Stimulated activated CD8-positive, alpha-beta memory T cell treated with anti-CD3 and anti-CD28 coated beads, Interleukin-2, amount 100 ng/mL, for 48 hours (primary cell): ENCODE measurements at regions not wholly inside any gene's neighbourhood (a gene's known extent, or its start where the extent isn't known, plus 50 kb on each side); places are given as distances from the start of the nearest gene placed in this dataset.

Experiments used
- DNase-seq, 2 donors: peaks; one replicate each; pipeline ENCODE4 v3.0.0-alpha.2; 2020; ENCODE audit warnings: low read depth in 2 of 2

DNA sequence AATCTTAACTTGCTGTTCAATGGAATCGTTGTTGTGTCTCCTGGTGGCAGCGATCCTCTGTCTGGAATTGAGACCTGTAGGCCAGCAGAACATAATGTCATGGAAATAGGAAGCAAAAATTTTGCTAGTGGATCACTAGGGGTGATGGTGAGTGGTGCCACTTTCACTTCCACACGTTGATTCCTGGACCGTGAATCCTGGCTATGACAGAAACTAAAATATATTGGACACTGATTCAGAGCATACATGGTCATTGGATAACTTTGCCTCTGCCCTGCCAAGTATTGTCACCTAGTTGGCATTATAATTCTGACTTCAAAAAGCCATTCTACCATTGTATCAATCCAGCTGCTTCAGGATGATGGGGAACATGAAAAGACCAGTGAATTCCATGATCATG, 353.2 kb downstream of the IRX1 start:
- DNase-seq, result no peak

DNA sequence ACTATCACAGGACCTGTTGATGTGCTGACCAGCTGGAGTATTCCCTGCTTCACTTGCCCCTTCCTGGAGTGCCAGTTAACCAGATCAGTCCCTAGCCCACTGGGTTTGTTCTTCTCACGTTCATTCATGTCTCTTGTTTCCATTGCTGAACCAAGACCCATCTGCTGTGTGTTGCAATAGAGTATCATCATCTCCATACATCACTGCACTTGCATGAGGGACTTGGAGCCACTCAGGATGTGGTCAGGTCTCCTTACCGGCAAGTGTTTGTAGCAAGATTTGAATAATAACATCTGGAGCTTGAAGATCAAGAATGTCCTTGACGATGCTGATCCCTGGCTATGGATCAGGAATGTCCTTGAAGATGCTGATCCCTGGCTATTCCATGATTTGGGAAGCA, 358.6 kb downstream of the IRX1 start:
- DNase-seq, result no peak

DNA sequence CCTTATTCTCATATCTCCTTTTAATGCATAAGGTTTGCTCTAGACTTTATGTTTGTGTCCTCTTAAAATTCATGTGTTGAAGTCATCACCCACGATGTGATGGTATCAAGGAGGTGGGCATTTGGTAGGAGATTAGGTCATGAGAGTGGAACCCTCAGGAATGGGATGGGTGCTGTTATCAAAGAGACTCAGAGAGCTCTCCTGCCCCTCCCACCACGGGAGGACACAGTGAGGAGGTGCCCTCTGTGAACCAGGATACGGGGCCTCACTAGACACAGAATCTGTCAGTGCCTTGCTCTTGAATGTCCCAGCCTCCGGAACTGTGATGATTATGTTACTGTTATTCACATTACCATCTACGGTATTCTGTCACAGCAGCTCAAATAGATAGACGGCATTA, 359.0 kb downstream of the IRX1 start:
- no peak for DNase-seq

DNA sequence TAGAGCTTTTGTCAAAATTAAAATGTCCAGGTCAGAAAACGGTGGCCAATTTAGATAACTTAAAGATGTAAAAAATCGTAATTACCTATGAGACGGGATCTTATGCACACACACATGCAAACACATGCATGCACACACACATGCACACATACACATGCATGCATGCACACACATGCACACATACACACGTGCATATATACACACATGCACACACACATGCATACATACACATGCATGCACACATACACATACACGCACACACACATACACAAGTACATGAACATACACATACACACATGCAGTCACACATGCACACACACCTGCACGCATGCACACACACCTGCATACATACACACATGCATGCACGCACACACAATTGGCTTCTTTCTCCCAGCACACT, 362.0 kb downstream of the IRX1 start:
- DNase-seq, result no peak

DNA sequence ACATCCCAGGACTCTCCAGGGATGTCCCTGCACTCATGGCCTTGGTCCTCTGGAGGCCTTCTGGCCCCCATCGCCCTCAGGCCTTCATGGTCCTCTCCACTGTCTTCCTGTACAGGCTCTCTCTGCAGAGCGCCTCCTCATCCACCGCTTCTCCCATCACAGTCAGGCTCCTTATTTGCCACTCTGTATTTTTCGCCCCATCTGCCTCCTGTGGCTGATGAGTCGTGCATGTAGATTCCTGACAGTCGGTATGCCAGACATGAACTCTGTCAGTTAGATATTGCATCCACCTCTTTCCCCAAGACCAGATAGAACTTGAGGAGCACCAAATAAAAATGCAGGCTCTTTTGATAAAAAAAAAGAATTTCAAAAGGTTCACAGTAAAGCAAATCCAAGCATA, 362.8 kb downstream of the IRX1 start:
- no peak for DNase-seq

DNA sequence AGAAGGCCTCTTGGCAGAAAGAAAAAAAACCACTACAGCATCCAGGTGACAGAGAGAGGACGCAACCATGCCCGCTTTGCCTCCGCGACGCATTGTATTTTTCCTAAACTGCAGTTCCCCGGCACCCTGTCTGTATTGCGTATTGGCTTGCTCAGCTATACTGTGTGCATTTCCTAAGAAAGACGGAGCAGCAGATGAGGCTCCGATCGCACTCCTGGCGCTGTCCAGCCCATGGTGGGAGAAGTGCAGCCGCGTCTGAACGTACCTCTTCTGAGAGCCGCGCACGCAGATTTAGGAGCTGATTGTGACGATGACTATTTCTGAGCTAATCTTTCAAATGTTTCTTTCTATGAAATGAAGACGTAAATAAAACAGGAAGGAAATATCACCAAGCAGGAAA, 366.5 kb downstream of the IRX1 start:
- DNase-seq, result no peak

DNA sequence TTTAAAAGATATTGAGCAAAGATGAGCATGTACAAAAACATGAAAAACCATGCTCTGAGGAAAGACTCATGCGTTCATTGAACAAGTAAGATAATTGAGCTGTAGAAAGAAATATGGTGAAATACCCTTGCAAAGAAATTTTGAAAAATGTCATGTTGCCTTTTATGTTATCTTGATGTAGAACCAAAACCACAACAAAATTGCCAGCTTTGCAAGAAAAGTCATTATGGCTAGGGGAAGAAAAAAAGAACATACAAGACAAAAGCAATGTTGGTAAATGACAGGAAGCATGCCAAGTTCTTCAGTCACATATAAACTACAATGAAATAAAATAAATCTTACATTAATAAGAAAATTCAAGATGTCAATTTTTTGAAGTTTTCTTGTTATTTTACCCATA, 368.0 kb downstream of the IRX1 start:
- no peak for DNase-seq

DNA sequence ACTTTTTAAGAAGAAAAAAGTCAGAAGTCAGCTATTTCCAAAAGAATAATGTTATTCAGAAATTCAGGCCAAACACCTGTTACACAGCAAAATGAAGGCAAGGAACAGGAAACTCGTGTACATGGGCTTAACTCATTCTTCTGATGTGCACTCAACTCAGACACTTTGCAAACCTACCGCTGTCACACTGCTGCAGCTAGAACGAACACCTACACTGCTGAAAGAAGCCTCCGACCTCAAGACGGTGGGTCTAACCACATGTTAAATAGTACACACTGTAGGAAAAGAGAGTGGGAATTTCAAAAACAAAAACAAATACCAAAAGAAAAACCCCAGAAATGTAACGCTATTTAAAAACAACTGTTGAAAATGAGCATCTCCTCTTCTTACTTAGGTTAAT, 384.5 kb downstream of the IRX1 start:
- no peak for DNase-seq

DNA sequence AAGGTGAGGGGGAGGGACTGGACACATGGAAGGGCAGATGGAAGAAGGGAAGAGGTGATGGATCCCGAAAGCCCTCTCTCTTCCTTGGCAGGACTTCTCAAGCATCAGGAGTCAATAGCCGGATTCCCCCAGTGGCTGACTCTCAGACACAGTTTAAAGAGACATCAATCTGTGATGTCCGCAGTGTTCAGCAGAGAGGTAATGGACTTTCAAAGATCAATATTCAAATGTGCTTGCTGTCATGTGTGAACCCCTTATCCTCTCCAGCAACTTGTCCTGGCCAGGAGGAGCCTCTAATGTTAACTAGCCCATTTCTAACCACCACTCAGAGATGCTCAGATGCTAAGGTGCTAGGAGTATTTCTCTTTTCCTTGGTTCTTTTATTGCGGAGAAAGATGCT, 392.2 kb downstream of the IRX1 start:
- DNase-seq, result no peak

DNA sequence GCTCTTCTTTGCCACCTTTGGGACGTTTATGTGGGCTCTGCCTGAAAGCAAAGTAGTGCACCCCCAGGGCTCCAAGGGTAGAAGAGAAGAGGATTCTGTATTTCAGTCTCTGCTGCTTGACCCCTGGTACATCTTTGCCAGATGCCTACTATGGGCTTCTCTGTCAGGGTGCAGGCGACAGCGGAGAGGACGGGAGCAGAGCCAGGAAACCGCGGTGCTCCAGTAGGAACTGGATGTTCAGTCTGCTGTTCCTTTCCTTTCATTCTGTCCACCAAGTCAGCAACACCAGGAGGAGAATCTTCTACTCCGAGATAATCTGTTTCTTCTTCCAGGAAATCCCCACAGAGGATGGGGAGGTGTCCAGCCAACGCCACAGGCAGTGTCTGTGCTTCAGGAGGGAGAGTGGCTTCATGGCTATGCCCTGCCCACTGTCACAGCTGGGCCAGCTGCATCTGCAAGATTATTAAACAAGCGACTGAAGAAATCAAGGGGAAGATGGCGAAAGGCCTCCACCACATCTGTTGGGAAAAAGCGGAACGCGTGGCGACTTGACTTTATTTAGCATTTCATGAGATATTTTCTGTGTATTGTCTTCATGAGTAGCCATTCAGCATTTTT, 398.3 kb downstream of the IRX1 start:
- DNase-seq, result no peak

DNA sequence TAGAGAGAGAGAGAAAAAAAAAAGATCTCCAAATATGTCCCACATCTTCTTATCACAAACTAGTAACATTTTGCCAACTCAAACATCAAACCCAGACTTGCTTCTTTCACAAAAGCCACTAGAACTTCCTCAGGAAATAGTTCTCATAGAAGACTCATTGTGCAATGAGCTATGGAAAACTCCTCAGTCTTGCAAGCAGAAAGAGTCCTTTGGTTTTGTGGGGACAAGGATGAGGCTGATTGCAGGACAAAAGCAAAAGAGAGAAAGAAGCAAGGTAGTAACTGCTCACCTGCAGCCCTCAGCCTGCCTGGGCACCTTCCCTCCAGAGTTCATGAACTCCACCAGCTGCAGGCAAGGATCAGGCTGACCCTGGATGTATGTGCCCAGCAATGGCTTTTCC, 399.0 kb downstream of the IRX1 start:
- no peak for DNase-seq

DNA sequence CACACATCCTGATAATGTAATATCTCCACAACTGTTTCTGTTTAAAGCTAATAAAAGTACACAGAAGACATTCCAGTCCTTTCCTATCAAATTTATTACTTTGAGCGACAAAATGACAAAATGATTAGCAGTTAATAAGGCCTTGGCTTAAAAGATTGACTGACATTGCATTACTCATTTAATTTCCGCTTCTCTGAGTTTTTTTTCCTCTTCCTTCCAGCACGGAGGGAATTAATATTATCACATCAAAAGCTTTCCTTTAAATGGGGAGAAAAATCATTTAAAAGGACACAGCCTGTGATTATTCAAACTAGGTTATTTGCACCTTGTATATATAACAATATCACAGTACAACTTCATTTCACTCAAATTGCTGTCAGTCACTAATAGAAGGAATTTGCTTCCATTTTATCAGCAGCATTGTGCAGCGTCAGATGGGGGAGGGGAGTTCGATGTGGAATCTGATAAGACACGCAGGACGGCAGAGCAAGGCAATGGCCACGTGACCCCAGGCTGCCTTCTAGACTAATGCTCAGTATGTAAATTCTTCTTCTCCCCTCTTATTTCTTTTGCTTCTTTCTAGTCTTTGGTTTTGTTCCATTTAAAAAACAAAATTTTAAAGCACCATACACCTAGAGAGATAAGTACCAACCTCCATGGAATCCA, 400.5 kb downstream of the IRX1 start:
- DNase-seq, result no peak

DNA sequence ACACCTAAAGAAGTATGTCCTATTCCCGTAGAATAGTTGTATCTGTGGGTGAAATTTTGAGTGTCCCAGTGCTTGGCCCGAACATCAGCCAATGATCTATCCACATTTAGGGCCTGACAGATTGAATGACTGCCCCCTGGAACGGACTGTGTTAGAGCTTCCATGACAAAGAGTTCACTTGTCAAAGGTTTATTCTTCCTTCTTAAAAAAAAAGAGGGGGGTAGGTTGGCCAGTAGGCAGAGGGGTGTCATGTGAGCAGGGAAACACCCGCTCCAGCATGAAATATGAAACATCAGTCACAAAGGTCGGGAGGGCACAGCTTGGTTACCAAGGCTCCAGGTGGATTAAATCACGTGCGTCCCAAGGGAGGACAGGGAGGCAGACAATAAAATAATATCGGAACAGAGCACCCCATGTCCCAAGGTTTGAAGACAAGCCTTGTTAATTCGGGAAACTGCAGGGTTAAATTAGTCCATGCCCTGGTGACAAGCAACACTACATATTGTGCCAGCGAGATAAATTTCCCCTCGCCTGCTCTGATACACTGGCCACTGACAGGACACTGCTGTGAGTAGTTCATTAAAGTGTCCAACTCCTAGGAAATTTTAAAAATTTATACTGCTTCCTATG, 401.2 kb downstream of the IRX1 start:
- DNase-seq, result no peak

DNA sequence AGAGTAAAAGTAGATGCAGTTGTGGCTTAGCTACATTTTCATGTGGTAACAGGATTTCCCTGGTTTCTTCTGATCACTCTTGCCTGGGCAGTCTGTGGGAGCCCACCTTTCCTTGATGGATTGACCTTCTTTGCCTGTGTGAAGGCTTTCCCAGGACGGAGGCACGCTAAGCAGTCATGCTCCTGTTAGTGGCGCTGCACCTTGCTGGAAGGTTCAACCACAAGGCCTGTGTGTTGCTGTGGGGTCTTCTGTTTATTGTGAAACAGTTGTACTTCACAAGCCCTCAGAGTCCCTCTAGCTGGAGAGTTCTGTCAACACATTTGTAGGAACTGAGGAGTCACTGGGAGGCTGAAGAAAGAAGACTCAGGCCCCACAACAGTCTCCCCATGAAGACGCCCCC, 402.0 kb downstream of the IRX1 start:
- DNase-seq, result no peak

DNA sequence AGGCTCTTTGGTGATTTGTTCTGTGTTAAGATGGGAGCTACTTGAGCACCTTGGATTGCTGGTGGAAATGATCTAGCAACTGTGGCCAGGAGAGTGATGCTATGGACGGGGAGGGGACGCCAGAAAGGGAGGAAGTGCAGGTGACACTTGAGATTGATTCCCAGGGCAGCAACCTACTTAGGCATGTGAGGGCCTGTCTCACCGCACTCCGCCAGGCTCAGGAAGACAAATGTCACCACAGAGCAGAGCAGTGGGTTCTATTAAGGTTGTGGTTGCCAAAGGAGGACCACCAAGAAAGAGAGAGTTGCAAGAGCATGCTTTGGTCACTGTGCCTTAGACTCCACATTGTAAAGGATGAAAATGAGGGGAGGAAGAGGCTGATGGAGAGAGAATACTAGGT, 404.3 kb downstream of the IRX1 start:
- DNase-seq, result no peak

DNA sequence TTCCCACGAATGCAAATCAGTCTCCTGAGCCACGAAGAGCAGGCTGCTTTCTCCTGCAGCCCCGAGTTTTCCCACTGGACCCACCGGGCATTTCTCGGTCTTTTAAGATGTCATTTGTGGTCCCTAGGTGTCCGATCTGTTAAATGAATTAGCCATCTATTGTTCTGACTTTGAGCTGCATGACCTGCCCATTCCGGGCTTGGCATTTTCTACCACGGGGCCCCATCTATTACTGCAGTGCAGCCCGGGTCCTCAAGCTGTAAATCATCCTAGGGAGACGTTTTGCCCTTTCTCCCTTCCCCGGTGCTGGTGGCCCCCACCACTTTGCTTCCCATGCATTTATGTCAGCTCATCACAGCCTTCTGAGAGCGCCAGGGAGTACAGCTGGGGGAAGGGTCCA, 405.4 kb downstream of the IRX1 start:
- no peak for DNase-seq

DNA sequence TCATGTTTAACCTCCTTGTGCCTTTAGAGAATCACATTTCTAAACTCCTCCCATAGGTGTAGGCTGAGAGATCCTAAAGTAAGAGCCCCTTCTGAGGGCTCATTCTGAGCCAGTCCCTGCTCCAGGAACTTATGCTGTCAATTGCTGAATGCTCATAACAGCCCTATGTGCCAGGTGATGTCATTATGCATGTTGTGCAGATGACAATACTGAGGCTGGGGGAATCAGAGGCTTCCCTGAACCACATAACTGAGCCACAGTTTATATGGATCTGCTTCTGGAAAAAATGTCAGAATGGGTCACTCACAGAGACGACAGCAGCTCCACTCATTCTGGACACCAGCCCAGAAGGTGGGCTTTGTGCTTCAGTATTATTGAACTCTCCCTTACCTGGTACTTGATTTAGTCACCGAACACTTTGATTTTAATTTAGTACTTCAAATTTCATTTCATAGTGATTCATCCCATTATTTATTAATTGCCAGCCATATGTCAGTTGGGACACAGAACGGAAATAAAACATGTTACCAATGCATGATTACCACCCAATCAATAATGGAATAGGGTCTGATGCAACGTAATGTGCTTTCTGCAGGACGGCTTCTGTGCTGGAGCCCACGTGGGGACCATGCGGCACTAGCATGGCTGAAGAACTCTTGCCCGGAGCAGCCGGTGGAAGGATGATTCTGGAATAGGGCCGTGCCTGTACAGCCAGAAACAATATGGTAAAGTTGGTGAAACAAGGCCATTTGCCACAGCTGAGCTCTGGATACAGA, 406.3 kb downstream of the IRX1 start:
- no peak for DNase-seq

DNA sequence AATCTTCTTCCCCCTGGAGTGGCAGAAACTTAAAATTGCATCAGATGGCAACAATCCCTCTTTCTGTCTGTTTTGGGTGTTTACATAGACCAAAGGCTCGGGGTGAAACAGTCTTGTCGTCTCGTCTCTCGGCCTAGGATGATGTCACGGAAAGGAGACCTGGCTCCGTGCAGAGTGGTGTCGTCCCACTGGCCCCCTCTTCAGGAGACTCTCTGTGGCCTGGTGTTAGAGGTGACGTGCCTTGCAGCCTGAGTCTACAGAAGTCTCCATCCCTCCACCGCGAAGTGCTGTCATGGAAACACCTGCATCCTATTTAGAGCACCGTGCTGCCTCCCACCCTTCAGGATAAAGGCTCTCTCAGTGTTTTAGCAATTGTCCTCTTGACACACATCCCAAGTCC, 409.7 kb downstream of the IRX1 start:
- DNase-seq, result no peak

DNA sequence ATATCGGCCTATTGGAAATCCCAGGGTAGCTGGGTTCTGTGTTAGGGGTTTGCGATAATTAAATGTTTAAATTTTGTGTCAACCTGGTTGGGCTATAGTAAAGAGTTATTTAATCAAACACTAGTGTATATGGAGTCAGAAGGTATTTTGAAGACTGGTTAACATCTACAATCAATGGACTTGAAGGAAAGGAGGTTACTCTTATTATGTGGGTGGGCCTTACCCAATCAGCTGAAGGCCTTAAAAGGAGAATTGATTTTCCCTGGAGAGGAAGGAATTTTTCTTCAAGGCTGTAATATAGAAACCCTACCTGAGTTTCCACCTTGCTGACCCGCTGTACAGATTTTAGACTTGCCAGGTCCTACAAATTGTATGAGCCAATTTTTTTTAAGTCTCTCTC, 411.4 kb downstream of the IRX1 start:
- DNase-seq, result no peak

DNA sequence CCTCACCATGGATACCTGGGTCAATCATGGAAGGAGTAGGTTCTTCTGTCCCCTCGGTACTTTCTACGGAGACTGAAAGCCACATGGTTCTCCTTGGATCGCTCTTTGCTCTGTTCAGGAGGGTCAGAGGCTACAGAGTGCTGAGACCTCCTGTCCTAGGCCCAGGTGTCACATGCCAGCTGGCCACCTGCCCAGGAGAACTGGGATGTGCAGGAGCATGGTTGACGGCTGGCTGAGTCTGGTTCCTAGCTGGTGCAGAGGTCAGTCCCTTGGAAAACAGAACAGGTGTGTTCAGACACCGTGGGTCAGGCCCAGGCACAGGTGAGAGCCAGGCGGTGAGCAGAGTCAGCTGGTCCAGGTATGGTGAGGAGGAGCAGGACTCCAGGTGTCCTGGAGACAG, 416.3 kb downstream of the IRX1 start:
- no peak for DNase-seq

DNA sequence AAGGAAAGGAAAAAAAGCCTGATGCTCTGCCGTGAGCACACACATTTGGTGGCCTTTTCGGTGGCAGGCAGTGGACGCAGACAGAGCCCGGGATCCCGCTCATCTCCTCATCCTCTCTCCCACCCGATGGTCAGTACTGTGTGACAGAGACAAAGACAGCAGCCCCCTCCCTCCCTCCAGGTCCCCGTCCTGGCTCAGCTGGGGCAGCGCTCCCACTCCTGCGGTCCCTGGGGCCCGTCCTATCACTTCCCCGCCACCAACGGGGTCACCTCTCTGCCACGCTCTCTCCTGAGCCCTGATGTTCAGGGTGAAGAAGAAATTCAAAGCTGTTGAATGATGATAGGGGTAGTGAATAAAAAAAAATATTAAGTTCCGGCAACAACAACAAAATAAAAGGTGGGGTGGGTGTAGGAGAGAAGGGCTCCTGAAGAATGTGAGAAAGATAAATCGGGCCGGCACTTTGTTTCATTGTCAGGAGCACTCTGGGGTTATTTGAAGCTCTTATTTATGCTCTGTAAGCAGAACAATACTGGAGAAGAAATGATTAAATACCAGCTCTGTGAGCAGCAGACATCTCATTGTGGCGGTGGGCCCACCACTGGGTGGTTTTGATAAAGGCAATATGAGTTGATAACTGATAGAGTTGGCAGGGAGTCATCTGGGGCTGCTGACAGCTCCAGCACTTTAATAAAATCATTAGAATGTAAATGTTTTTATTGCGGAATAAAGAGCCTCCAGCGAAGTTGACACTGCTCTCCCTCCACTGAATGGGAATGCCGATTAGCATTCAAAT, 417.7 kb downstream of the IRX1 start:
- no peak for DNase-seq

DNA sequence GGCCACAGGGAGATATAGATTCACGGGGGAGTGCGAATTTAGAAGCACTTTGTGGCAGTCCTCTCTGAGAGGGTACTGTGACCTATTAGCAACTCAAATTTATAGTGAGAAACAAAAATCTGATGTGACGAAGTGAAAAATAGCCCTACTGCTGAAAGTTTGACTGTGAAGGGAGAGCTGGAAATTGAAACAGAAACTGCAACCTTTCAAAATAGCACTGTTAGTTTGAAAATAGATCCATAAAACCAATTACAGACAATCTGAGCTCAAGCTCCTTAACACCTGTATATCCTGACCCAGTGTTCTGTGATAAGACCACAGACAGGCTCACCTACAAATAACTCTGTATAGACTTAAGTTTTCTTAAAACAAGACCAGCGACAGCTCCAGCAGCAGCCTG, 420.1 kb downstream of the IRX1 start:
- DNase-seq, result no peak
